H1 (cell line): ENCODE measurements at regions not wholly inside any gene's neighbourhood (a gene's known extent, or its start where the extent isn't known, plus 50 kb on each side); places are given as distances from the start of the nearest gene placed in this dataset.

Source experiments
- CTCF ChIA-PET: fragments of 300-600 bp; sonication (Branson Sonifier 250); formaldehyde crosslinking; loops from one replicate; lab custom pipeline; 2021; ENCODE audit not compliant: partially characterized antibody; lab: Charles Lee
- POLR2A ChIA-PET: fragments of 300-600 bp; sonication (Branson Sonifier 250); formaldehyde crosslinking; loops from one replicate; lab custom pipeline; 2021; ENCODE audit warnings: inconsistent platforms; ENCODE audit not compliant: partially characterized antibody; lab: Charles Lee
- DNase-seq, 2 experiments: peaks; one replicate each; pipeline versions ENCODE4 v3.0.0 to v3.0.0-alpha.2; 2010 to 2022; ENCODE audit warnings: low spot score in 2 of 2, low read depth in 1 of 2, mixed read lengths in 1 of 2
- FAIRE-seq: peaks from 2 replicates; lab custom pipeline; 2011; peaks lifted over from hg19 to GRCh38; lab: Jason Lieb, UNC
- H2AFZ ChIP-seq: 2 replicates; pipeline ENCODE4 v1.8.1; 2012; ENCODE audit warnings: low read length, inconsistent platforms
- H2AK5ac ChIP-seq: 2 replicates; pipeline ENCODE4 v1.6.1; 2013; ENCODE audit warnings: low read depth, low read length
- H2BK120ac ChIP-seq: replicated peaks from 2 replicates; pipeline ENCODE3; 2013; ENCODE audit warnings: low read depth, low read length, inconsistent platforms
- H2BK12ac ChIP-seq: 2 replicates; pipeline ENCODE4 v1.6.1; 2013; ENCODE audit warnings: low read depth, low read length
- H2BK15ac ChIP-seq: 2 replicates; pipeline ENCODE4 v1.6.1; 2013; ENCODE audit warnings: low read length
- H2BK20ac ChIP-seq: 2 replicates; pipeline ENCODE4 v1.6.1; 2013; ENCODE audit warnings: low read length
- H2BK5ac ChIP-seq: 2 replicates; pipeline ENCODE4 v1.6.1; 2013; ENCODE audit warnings: low read depth, low read length
- H3K14ac ChIP-seq: 2 replicates; pipeline ENCODE4 v1.6.1; 2013; ENCODE audit warnings: inconsistent platforms; ENCODE audit not compliant: insufficient read length
- H3K18ac ChIP-seq: 2 replicates; pipeline ENCODE4 v1.6.1; 2013; ENCODE audit warnings: low read length; ENCODE audit errors: extremely low read depth
- H3K23ac ChIP-seq: 2 replicates; pipeline ENCODE4 v1.6.1; 2013; ENCODE audit warnings: inconsistent platforms; ENCODE audit not compliant: insufficient read length
- H3K23me2 ChIP-seq: 2 replicates; pipeline ENCODE4 v1.6.1; 2013; ENCODE audit warnings: low read depth, low read length
- H3K27ac ChIP-seq: 2 replicates; pipeline ENCODE4 v1.6.1; 2011; ENCODE audit warnings: low read depth, low read length, inconsistent platforms
- H3K27me3 ChIP-seq, 4 experiments: replicated peaks in 1 of 4; 1 replicate in 1 of 4; 2 replicates in 3 of 4; pipeline versions ENCODE4 v1.6.1 to v1.8.1; 2011 to 2013; ENCODE audit warnings: low read length in 3 of 4, mild to moderate bottlenecking in 3 of 4, inconsistent platforms in 2 of 4, mixed read lengths in 2 of 4, moderate library complexity in 1 of 4; ENCODE audit not compliant: control insufficient read depth in 3 of 4, insufficient read depth in 3 of 4; ENCODE audit errors: extremely low read depth in 1 of 4
- H3K36me3 ChIP-seq, 4 experiments: 2 replicates each; pipeline versions ENCODE4 v1.6.1 to v1.8.1; 2011 to 2013; ENCODE audit warnings: mild to moderate bottlenecking in 4 of 4, low read length in 3 of 4, moderate library complexity in 2 of 4, control low read depth in 1 of 4, inconsistent platforms in 1 of 4; ENCODE audit not compliant: insufficient read depth in 4 of 4, control insufficient read depth in 2 of 4
- H3K4ac ChIP-seq: replicated peaks from 2 replicates; pipeline ENCODE3; 2013; ENCODE audit warnings: low read length, low read depth, mixed read lengths, inconsistent platforms; ENCODE audit not compliant: insufficient read length
- H3K4me1 ChIP-seq, 4 experiments: replicated peaks in 1 of 4; 1 replicate in 1 of 4; 2 replicates in 3 of 4; pipeline versions ENCODE4 v1.6.1 to v1.8.1; 2011 to 2013; ENCODE audit warnings: low read length in 3 of 4, inconsistent platforms in 2 of 4, mixed read lengths in 1 of 4; ENCODE audit not compliant: insufficient read depth in 4 of 4, control insufficient read depth in 3 of 4
- H3K4me2 ChIP-seq, 2 experiments: 2 replicates each; pipeline versions ENCODE4 v1.6.1 to v1.8.1; 2011 to 2013; ENCODE audit warnings: low read depth in 2 of 2, low read length in 2 of 2, control low read depth in 1 of 2, inconsistent platforms in 1 of 2, mild to moderate bottlenecking in 1 of 2; ENCODE audit not compliant: insufficient read depth in 1 of 2
- H3K4me3 ChIP-seq, 4 experiments: fragments of 200-600, 300-600 bp in 1 of 4; sonication (generic), shearing (Covaris generic), sonication (Bioruptor Twin) in 1 of 4; 2 replicates each; pipeline versions ENCODE4 v1.5.1 to v1.8.1; 2011 to 2016; ENCODE audit warnings: low read length in 4 of 4, low read depth in 3 of 4, control low read depth in 2 of 4, inconsistent platforms in 2 of 4, mild to moderate bottlenecking in 2 of 4, mixed read lengths in 1 of 4, moderate library complexity in 1 of 4; ENCODE audit not compliant: insufficient read depth in 2 of 4; ENCODE audit errors: extremely low read depth in 1 of 4
- H3K56ac ChIP-seq: replicated peaks from 2 replicates; pipeline ENCODE3; 2013; ENCODE audit warnings: low read depth, mild to moderate bottlenecking, mixed read lengths, low read length, inconsistent platforms; ENCODE audit not compliant: insufficient read length
- H3K79me1 ChIP-seq: 2 replicates; pipeline ENCODE4 v1.6.1; 2013; ENCODE audit warnings: low read depth, low read length, control low read depth
- H3K79me2 ChIP-seq, 2 experiments: 2 replicates each; pipeline versions ENCODE4 v1.6.1 to v1.8.1; 2012 to 2013; ENCODE audit warnings: low read length in 2 of 2, mild to moderate bottlenecking in 2 of 2, inconsistent platforms in 1 of 2; ENCODE audit not compliant: insufficient read depth in 2 of 2, control insufficient read depth in 1 of 2
- H3K9ac ChIP-seq, 4 experiments: replicated peaks in 1 of 4; 1 replicate in 1 of 4; 2 replicates in 3 of 4; pipeline versions ENCODE4 v1.6.1 to v1.8.1; 2011 to 2013; ENCODE audit warnings: low read depth in 3 of 4, low read length in 3 of 4, control low read depth in 2 of 4, mild to moderate bottlenecking in 2 of 4, moderate library complexity in 2 of 4, inconsistent platforms in 1 of 4; ENCODE audit errors: extremely low read depth in 1 of 4
- H3K9me3 ChIP-seq, 2 experiments: 2 replicates each; pipeline versions ENCODE4 v1.6.1 to v1.8.1; 2012 to 2013; ENCODE audit warnings: mild to moderate bottlenecking in 2 of 2, moderate library complexity in 2 of 2, control low read depth in 1 of 2, inconsistent platforms in 1 of 2, low read depth in 1 of 2, low read length in 1 of 2, mixed read lengths in 1 of 2; ENCODE audit not compliant: insufficient read depth in 2 of 2
- H4K20me1 ChIP-seq, 2 experiments: replicated peaks in 1 of 2; 2 replicates each; pipeline versions ENCODE3 to v1.8.1; 2011 to 2013; ENCODE audit warnings: inconsistent platforms in 2 of 2, low read length in 2 of 2, mild to moderate bottlenecking in 1 of 2; ENCODE audit not compliant: insufficient read depth in 2 of 2, control insufficient read depth in 1 of 2
- H4K5ac ChIP-seq: 2 replicates; pipeline ENCODE4 v1.6.1; 2013; ENCODE audit warnings: low read length, low read depth, mixed read lengths, inconsistent platforms; ENCODE audit not compliant: insufficient read length
- H4K8ac ChIP-seq: 2 replicates; pipeline ENCODE4 v1.8.0; 2013; ENCODE audit warnings: mild to moderate bottlenecking, moderate library complexity, low read length, inconsistent platforms; ENCODE audit not compliant: insufficient read depth; ENCODE audit errors: extremely low read depth
- H4K91ac ChIP-seq: replicated peaks from 2 replicates; pipeline ENCODE3; 2013; ENCODE audit warnings: low read length, mixed read lengths, inconsistent platforms; ENCODE audit not compliant: insufficient read length
- ASH2L ChIP-seq: fragments of 200-600, 300-600 bp; sonication (generic); IDR thresholded peaks from one replicate; pipeline ENCODE4 v1.7.1; 2017; ENCODE audit warnings: low read length
- CBX8 ChIP-seq: fragments of 300-800, 300-1000 bp; sonication (generic); IDR thresholded peaks from 2 replicates; pipeline ENCODE4 v1.7.1; 2016; ENCODE audit warnings: low read depth, low read length, borderline replicate concordance
- EP300 ChIP-seq, 2 experiments: IDR thresholded peaks; 1 replicate in 1 of 2; 2 replicates in 1 of 2; pipeline ENCODE4 v1.6.1; 2011 to 2012; ENCODE audit warnings: low read depth in 2 of 2, low read length in 2 of 2, mild to moderate bottlenecking in 2 of 2, borderline replicate concordance in 1 of 2, inconsistent platforms in 1 of 2, moderate library complexity in 1 of 2
- FOSL1 ChIP-seq: IDR thresholded peaks from 2 replicates; pipeline ENCODE4 v1.6.1; 2011; ENCODE audit warnings: mild to moderate bottlenecking, low read depth, low read length, moderate library complexity; ENCODE audit not compliant: insufficient read depth
- GABPA ChIP-seq: IDR thresholded peaks from 2 replicates; pipeline ENCODE4 v1.6.1; 2011; ENCODE audit warnings: mild to moderate bottlenecking, low read length, moderate library complexity, borderline replicate concordance; ENCODE audit not compliant: insufficient read depth
- HDAC6 ChIP-seq: IDR thresholded peaks from one replicate; pipeline ENCODE4 v1.7.1; 2012; ENCODE audit warnings: low read depth, mild to moderate bottlenecking, inconsistent platforms, low read length, moderate library complexity
- JUN ChIP-seq: IDR thresholded peaks from 2 replicates; pipeline ENCODE4 v1.6.1; 2011; ENCODE audit warnings: low read depth, mild to moderate bottlenecking, improper control_type of control experiment, low read length
- KDM4A ChIP-seq: IDR thresholded peaks from one replicate; pipeline ENCODE4 v1.7.1; 2012; ENCODE audit warnings: low read depth, mild to moderate bottlenecking, moderate library complexity, low read length, inconsistent platforms; ENCODE audit not compliant: severe bottlenecking
- NANOG ChIP-seq: IDR thresholded peaks from 2 replicates; pipeline ENCODE4 v1.6.1; 2011; ENCODE audit warnings: low read length, low read depth, mild to moderate bottlenecking, inconsistent platforms; ENCODE audit not compliant: insufficient read depth, poor library complexity, severe bottlenecking
- POU5F1 ChIP-seq: IDR thresholded peaks from 2 replicates; pipeline ENCODE4 v1.6.1; 2011; ENCODE audit warnings: low read depth, mild to moderate bottlenecking, low read length, moderate library complexity
- SIN3A ChIP-seq, 2 experiments: IDR thresholded peaks in 1 of 2; conservative IDR thresholded peaks in 1 of 2; 2 replicates each; pipeline ENCODE4 v1.6.1; 2011 to 2012; ENCODE audit warnings: low read length in 2 of 2, improper control_type of control experiment in 1 of 2, low read depth in 1 of 2, mild to moderate bottlenecking in 1 of 2
- TAF1 ChIP-seq: IDR thresholded peaks from 2 replicates; pipeline ENCODE4 v1.6.1; 2011; ENCODE audit warnings: mild to moderate bottlenecking, low read depth, low read length
- TEAD4 ChIP-seq: IDR thresholded peaks from 2 replicates; pipeline ENCODE4 v1.6.1; 2012; ENCODE audit warnings: low read depth, low read length, inconsistent platforms, mixed read lengths
- ZNF274 ChIP-seq: IDR thresholded peaks from 2 replicates; pipeline ENCODE4 v1.7.0; 2012; ENCODE audit warnings: low read length, borderline replicate concordance; ENCODE audit errors: extremely low read depth
- WGBS, 2 experiments: shearing (Covaris generic) in 1 of 2; methylation state at CpG; one replicate each; pipeline versions ENCODE4 v1.1.6 to v1.1.7; 2013 to 2015; ENCODE audit warnings: low lambda C conversion rate in 2 of 2, mixed read lengths in 2 of 2, inconsistent platforms in 1 of 2, low coverage in 1 of 2, missing lambda C conversion rate in 1 of 2; ENCODE audit not compliant: insufficient replicate concordance in 2 of 2, insufficient coverage in 1 of 2, insufficient read length in 1 of 2; ENCODE audit errors: extremely low coverage in 1 of 2, missing lambda C conversion rate in 1 of 2; 5-methylcytosine and 5-hydroxymethylcytosine counted together

GRCh38 chr6:88456221-88456859 lies 290.2 kb upstream of the CNR1 start:
- Histone ChIP-seq H3K18ac (no peak overlapping the region), H3K36me3 (no peaks in the 10 kb centered on the region), H3K9ac (no peak overlapping the region), H2BK5ac (no peak overlapping the region), H2BK120ac (no peak overlapping the region), H2BK20ac (no peak overlapping the region), H3K4me2 (no peak overlapping the region), H4K20me1 (no peaks in the 10 kb centered on the region), H4K91ac (no peak overlapping the region), H3K27ac (no peak overlapping the region), H3K27me3 (no peaks in the 10 kb centered on the region), H3K23ac (no peak overlapping the region), H3K14ac (no peak overlapping the region), H2AK5ac (no peak overlapping the region), H3K4me1 (no peaks in the 10 kb centered on the region), H3K79me2 (no peaks in the 10 kb centered on the region), H3K23me2 (no peaks in the 10 kb centered on the region), H3K4ac (no peak overlapping the region), H3K79me1 (no peaks in the 10 kb centered on the region), H4K5ac (no peak overlapping the region), H2AFZ (no peak overlapping the region), H3K56ac (no peak overlapping the region), H3K9me3 (no peaks in the 10 kb centered on the region), H3K4me3 (no peak overlapping the region), H4K8ac (no peak overlapping the region), H2BK12ac (no peak overlapping the region), H2BK15ac (no peak overlapping the region)
- CTCF ChIA-PET = no interaction called here
- POLR2A ChIA-PET = no interaction called here
- 85% methylated on average over 1 of the region's 1 CpG; no CpG with 5 or more reads in 1 of the 2 experiments for WGBS, 2 experiments
- FAIRE-seq (no peak), DNase-seq (no peak)
- TF ChIP-seq TAF1 (no peak), GABPA (no peak), EP300 (IDR thresholded peaks at IDR 0.05; ENCODE audit: borderline replicate concordance in 1 of 2, low read depth in 2 of 2, low read length in 2 of 2) (no peak), NANOG (no peak), JUN (no peak), CBX8 (no peak), ASH2L (no peak), ZNF274 (no peak), FOSL1 (no peak), SIN3A (conservative IDR thresholded peaks at IDR 0.05 in 1 of 2, IDR thresholded peaks at IDR 0.05 in 1 of 2; ENCODE audit: low read depth in 1 of 2, low read length in 2 of 2) (no peak), HDAC6 (no peak), POU5F1 (no peak), KDM4A (no peak), TEAD4 (no peak)
